Amygdala (tissue), 56 donors: ENCODE measurements at regions not wholly inside any gene's neighbourhood (a gene's known extent, or its start where the extent isn't known, plus 50 kb on each side); places are given as distances from the start of the nearest gene placed in this dataset.
"Not testable (repeated sequence)": the region's sequence is repeated elsewhere in the genome, so short reads cannot be mapped to it uniquely, and the experiment has no call there.

Experiments
- DNase-seq, 56 donors: peaks; one replicate each; lab custom pipeline; 2025; lab: John Stamatoyannopoulos, UW

GRCh38 chr18:10134749-10135148, 220.9 kb downstream of the VAPA start:
- not testable (repeated sequence) for DNase-seq

GRCh38 chr18:10135302-10135926, 221.6 kb downstream of the VAPA start:
- DNase-seq, result no peak

GRCh38 chr18:10138719-10139118, 224.9 kb downstream of the VAPA start:
- DNase-seq, result no peak

GRCh38 chr18:10139783-10140410, 226.1 kb downstream of the VAPA start:
- DNase-seq, result no peak

- no peak for DNase-seq
These were observed 226.9 kb downstream of the VAPA start for GRCh38 chr18:10140461-10141282.

GRCh38 chr18:10141559-10141958, 227.7 kb downstream of the VAPA start:
- DNase-seq, result no peak

- no peak for DNase-seq
These were observed 228.2 kb downstream of the VAPA start for GRCh38 chr18:10142056-10142455.

- DNase-seq, result no peak
These were observed 228.8 kb downstream of the VAPA start for GRCh38 chr18:10142496-10143160.

- no peak for DNase-seq
These were observed 229.8 kb downstream of the VAPA start for GRCh38 chr18:10143596-10143995.

GRCh38 chr18:10145546-10145945, 231.7 kb downstream of the VAPA start:
- no peak for DNase-seq

GRCh38 chr18:10147226-10147625, 233.4 kb downstream of the VAPA start:
- no peak for DNase-seq

- DNase-seq, result no peak
These were observed 233.9 kb downstream of the VAPA start for GRCh38 chr18:10147752-10148151.

GRCh38 chr18:10148189-10148929, 234.5 kb downstream of the VAPA start:
- no peak for DNase-seq

GRCh38 chr18:10149768-10150556, 236.1 kb downstream of the VAPA start:
- DNase-seq, result no peak

- DNase-seq, result not testable (repeated sequence)
These were observed 236.8 kb downstream of the VAPA start for GRCh38 chr18:10150576-10150975.

GRCh38 chr18:10152475-10152874, 238.7 kb downstream of the VAPA start:
- no peak for DNase-seq

GRCh38 chr18:10153924-10154752, 240.3 kb downstream of the VAPA start:
- DNase-seq, result no peak

GRCh38 chr18:10157706-10158105, 243.9 kb downstream of the VAPA start:
- no peak for DNase-seq

- DNase-seq, result no peak
These were observed 246.4 kb downstream of the VAPA start for GRCh38 chr18:10160251-10160650.
